NCI-H2196 (cell line): ENCODE measurements at regions not wholly inside any gene's neighbourhood (a gene's known extent, or its start where the extent isn't known, plus 50 kb on each side); places are given as distances from the start of the nearest gene placed in this dataset.

ENCODE experiments used
- DNase-seq: peaks from one replicate; lab custom pipeline; 2025; ENCODE audit not compliant: unreplicated experiment; lab: John Stamatoyannopoulos, UW

- DNase-seq: no peak
Observed at GRCh38 chr21:24910591-24910990, 696.7 kb downstream of the MRPL39 start.

GRCh38 chr21:24903994-24904635 lies 703.2 kb downstream of the MRPL39 start:
- no peak for DNase-seq

GRCh38 chr21:24899138-24899537 lies 708.1 kb downstream of the MRPL39 start:
- DNase-seq: no peak

- DNase-seq: no peak
Observed at GRCh38 chr21:24897883-24898282, 709.4 kb downstream of the MRPL39 start.

- no peak for DNase-seq
Observed at GRCh38 chr21:24896735-24897124, 710.6 kb downstream of the MRPL39 start.

- no peak for DNase-seq
Observed at GRCh38 chr21:24895885-24896734, 711.2 kb downstream of the MRPL39 start.

GRCh38 chr21:24894324-24894723 lies 713.0 kb downstream of the MRPL39 start:
- DNase-seq: no peak

- no peak for DNase-seq
Observed at GRCh38 chr21:24890021-24890420, 717.3 kb downstream of the MRPL39 start.

- no peak for DNase-seq
Observed at GRCh38 chr21:24881506-24881905, 725.8 kb downstream of the MRPL39 start.

GRCh38 chr21:24870633-24871032 lies 736.6 kb downstream of the MRPL39 start:
- no peak for DNase-seq

GRCh38 chr21:24869862-24870261 lies 737.4 kb downstream of the MRPL39 start:
- no peak for DNase-seq

GRCh38 chr21:24868117-24868516 lies 739.2 kb downstream of the MRPL39 start:
- DNase-seq: no peak

- DNase-seq: no peak
Observed at GRCh38 chr21:24861471-24861870, 745.8 kb downstream of the MRPL39 start.

GRCh38 chr21:24856326-24856725 lies 751.0 kb downstream of the MRPL39 start:
- DNase-seq: no peak

GRCh38 chr21:24852610-24853195 lies 754.6 kb downstream of the MRPL39 start:
- no peak for DNase-seq

- no peak for DNase-seq
Observed at GRCh38 chr21:24850121-24850520, 757.2 kb downstream of the MRPL39 start.

- DNase-seq: no peak
Observed at GRCh38 chr21:24844671-24845070, 762.6 kb downstream of the MRPL39 start.

- no peak for DNase-seq
Observed at GRCh38 chr21:24840287-24840686, 767.0 kb downstream of the MRPL39 start.

- no peak for DNase-seq
Observed at GRCh38 chr21:24832961-24833360, 774.3 kb downstream of the MRPL39 start.

GRCh38 chr21:24829397-24829796 lies 777.9 kb downstream of the MRPL39 start:
- DNase-seq: no peak

- DNase-seq: no peak
Observed at GRCh38 chr21:24826822-24827221, 780.5 kb downstream of the MRPL39 start.

GRCh38 chr21:24825348-24825747 lies 781.9 kb downstream of the MRPL39 start:
- DNase-seq: no peak
